T-helper 1 cell treated with Interleukin-12 subunit alpha and Interleukin-12 subunit beta and Interleukin-4 antibody, amounts not matched to agents 30 ng/mL and 1 ng/mL, for 36 hours (primary cell): ENCODE measurements at regions not wholly inside any gene's neighbourhood (a gene's known extent, or its start where the extent isn't known, plus 50 kb on each side); places are given as distances from the start of the nearest gene placed in this dataset.
"Not testable (repeated sequence)": the region's sequence is repeated elsewhere in the genome, so short reads cannot be mapped to it uniquely, and the experiment has no call there.

Experiments
- intact Hi-C: fragments of 100-400 bp; cut with micrococcal nuclease; formaldehyde crosslinking; loops from one replicate; pipeline ENCODE4 v1.15.1; 2024

DNA sequence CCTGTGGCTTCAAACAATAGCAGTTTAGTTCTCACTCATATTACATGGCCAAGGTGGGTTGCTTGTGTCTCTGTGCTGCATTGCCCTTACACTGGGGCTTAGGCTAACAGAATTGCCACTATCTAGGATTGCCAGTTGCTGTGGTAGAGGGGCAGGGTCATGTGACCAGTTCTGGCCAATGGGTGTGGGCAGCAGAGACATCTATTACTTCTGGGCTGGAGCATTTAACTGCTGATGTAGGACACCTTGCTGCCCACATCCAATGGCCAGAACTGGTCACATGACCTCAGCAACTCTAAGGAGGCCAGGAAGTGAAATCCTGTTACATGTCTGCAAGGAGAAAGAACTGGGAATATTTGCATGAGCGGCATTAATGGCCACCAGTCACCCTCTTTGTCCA is 199.3 kb downstream of the C9orf152 start:
- intact Hi-C loops, result no loop called here

DNA sequence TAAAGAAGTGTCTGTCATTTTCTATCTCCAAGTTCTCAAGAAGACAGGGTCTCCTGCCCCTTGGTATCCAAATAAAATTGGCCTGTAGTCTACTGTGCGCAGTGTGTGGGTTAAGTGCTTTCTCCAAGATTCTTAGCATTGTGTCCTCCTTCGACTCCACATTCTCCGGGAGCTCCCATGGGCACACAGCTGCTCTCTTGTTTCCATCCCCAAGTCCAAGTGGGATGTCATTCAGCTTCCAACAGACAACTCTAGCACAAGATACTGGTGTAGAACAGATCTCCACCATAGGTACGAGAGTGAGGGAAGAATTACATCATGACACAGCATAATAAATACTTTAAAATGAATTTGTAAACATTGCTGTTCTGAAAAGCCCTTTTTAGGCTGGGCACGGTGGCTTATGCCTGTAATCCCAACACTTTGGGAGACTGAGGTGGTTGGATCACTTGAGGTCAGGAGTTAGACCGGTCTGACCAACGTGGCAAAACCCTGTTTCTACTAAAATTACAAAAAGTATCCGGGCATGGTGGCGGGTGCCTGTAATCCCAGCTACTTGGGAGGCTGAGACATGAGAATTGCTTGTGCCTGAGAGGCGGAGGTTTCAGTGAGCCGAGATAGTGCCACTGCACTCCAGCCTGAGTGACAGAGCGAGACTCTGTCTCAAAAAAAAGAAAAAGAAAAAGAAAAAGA is 196.2 kb downstream of the C9orf152 start:
- intact Hi-C loops, result no loop called here

DNA sequence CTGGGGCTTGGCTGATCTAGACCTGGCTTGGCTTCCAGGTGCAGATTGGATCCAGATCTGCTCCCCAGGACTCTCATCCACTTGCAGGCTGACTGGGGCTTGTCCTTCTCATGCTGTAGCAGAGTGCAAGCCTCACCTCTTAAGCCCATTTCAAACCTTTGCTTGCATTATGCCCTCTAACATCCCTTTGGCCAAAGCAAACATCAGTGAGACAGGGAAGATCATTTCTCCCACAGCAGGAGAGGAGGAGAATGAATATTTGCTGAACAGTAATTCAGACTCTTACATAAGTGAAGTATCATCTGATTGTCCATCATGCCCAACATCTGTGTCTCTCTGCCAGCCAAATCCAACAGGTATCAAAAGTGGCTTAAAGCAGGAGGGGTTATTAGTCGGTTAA is 194.9 kb downstream of the C9orf152 start:
- intact Hi-C loops, result no loop called here

DNA sequence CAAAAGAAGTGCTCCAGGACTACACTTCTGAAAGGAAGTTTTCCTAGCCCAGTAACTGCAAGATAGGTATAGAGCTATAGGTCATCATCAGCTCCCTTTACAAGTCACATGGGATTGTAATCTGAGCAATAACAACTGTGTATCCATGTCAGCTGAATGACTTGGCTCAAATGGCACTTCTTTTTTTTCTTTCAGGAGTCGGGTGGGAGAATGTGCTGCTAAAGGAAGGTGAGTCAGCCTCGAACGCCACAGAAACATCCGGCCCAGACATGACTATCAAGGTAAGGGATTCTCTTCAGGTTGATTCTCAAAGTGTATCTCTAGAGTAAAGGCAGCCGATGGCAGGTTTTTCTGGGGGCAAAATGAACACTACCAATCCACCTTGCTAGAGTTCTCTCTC is 192.2 kb downstream of the C9orf152 start:
- intact Hi-C loops, result no loop called here

DNA sequence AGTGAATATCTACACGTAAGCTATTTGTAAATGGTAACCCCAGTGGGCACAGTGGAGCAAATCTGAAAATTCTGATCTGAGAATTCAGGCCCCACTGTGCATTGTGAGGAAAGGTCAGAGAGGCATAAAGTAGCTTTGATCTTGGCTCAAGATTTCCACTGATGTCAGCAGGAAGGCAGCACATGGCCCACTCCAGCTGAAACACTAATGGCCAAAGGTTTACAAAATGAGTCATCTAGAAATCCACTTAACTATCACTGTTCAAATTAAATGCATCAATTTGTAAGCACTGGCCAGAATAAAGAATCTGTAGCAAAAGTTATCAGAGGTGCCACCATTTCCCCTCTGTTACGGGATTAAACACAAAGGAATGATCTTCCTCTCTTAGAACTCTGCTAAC is 191.6 kb downstream of the C9orf152 start:
- intact Hi-C loops, result no loop called here

DNA sequence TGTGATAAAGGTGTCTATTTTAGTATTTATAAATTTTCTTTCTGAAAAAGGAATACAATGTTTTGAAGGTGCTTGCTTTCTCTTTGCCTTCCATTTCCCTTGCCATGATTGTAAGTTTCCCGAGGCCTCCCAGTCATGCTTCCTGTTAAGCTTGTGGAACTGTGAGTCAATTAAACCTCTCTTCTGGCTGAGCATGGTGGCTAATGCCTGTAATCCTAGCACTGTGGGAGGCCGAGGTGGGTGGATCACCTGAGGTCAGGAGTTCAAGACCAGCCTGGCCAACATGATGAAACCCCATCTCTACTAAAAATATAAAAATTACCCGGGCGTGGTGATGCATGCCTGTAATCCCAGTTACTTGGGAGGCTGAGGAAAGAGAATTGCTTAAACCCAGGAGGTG is 187.7 kb downstream of the C9orf152 start:
- intact Hi-C loops, result not testable (repeated sequence)

DNA sequence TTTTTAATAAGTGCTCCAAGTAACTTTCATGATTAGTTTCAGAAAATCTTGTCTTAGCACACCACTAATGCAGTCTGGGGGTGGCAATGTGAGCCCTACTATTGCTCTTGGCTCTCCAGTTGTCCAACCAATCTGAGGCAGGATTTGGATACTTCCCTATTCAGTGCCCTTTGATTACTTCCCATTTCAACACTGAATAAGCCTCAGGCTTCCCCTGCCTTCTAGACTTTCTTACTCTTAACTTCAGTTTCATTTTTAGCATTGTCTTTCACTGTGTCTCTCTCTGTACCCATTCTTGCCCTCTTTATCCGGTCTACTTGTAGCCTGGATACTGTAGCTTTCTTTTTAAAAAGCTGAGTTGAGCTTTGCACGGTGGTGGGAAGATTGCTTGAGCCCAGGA is 186.1 kb downstream of the C9orf152 start:
- intact Hi-C loops, result loop anchor here (1.0 kb wide), 1 partner anchor 8 kb away; no protein-coding TSS in a partner anchor

DNA sequence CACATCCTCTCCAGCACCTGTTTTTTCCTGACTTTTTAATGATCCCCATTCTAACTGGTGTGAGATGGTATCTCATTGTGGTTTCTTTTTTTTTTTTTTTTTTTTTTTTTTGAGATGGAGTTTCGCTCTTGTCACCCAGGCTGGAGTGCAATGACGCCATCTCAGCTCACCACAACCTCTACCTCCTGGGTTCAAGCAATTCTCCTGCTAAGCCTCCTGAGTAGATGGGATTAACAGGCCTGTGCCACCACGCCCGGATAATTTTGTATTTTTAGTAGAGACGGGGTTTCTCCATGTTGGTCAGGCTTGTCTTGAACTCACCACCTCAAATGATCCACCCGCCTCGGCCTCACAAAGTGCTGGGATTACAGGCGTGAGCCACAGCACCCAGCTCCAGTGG is 184.7 kb downstream of the C9orf152 start:
- intact Hi-C loops, result not testable (repeated sequence)

DNA sequence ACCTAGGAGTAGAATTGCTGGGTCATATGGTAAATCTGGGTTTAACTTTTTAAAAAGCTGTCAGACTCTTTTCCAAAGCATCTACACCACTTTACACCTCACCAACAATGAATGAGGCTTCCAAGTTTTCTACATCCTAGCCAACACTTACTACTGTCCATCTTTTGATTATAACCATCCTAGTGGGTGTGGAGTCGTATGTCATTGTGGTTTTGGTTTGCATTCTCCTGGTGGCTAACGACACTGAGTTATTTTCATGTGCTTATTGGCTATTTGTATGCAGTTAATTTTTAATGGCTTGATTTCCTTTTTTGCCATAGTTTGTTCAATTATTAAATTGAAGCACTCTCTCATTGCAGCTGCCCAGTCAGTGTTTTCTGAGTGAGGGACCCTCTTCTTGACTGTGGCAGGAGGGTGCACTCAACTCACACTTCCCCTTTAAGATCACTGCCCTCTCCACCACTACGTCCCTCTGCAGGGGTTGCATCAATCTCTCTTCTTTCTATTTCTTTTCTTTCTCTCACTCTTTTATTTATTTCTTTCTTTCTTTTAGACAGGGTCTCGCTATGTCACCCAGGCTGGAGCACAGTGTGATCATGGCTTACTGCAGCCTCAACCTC is 182.3 kb downstream of the C9orf152 start:
- intact Hi-C loops, result no loop called here

DNA sequence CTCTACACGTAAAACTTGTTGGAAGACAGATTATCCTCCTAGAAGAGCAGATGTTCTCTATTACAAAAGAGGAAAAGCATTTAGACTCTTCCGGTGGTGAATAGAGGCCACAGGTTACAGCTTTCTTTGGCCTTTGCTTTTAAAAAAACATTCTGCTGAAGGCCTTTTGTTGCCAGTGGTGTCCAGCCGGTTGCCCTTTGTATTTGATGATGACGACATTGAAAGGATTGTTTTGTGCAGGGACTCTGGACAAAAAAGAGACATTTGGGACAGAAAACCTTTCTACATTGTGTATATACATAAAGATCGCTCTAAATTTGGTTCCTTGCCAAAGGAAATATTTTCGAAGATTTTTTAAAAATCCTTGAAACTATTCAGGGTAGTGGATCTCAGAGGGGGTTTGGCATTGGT is 180.3 kb downstream of the C9orf152 start:
- intact Hi-C loops, result no loop called here

DNA sequence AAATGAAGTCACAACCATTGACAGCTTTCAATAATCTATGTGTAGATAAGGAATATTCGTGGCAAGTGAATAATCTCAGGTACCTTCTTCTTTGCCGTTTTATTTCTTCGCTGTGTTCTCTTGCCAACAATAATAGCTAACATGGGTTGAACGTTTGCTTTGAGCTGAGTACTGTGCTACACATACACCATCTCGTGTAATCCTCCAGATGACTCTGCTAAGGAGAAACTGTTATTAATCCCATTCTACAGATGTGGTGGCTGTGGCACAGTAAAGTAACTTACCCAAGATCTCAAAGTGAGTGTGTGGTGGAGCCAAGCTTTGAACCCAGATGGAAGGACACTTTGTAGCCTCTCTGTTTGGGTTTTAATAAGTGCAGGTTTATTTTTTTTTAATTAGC is 179.7 kb downstream of the C9orf152 start:
- intact Hi-C loops, result no loop called here

DNA sequence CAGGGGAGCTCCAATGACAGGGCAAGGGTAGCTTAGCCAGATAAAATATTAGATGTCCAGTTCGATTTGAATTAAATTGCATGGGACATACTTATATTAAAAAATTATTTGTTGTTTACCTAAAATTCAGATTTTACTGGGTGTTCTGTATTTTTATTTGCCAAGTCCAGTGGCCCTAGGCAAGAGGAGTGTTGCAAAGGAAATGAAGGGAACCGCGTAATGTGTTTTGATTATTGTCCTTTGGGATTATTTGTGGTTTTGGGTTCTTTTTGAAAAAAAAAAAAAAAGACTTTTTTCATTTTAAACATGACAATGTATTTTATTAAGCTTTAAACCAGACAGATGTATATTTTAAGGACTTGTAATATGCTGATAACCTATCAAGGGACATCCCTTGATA is 179.3 kb downstream of the C9orf152 start:
- intact Hi-C loops, result no loop called here

DNA sequence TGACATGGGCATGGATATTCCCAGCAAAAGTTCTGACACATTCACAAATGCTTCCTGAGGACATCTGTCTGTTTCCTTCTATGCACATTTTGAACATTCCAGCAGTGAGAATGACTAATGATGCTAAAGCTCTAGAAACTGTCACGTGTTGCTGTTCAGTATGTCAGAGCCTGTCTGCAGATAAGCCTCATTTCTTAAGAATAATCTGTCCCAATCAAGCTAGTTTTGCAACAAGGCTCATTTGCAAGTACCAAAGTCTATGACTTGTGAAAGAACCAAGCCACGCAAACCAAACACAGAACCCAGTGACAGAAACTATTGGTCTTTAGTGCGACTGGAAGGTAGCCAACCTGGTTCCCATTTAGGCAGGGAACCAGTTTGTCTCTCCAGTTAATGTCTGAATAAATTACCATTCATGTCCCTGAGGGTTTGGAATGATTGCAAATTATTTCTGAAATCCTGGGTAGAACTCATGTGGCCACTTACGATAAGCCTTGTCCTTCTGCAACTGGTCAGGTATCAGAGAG is 178.5 kb downstream of the C9orf152 start:
- intact Hi-C loops, result no loop called here

DNA sequence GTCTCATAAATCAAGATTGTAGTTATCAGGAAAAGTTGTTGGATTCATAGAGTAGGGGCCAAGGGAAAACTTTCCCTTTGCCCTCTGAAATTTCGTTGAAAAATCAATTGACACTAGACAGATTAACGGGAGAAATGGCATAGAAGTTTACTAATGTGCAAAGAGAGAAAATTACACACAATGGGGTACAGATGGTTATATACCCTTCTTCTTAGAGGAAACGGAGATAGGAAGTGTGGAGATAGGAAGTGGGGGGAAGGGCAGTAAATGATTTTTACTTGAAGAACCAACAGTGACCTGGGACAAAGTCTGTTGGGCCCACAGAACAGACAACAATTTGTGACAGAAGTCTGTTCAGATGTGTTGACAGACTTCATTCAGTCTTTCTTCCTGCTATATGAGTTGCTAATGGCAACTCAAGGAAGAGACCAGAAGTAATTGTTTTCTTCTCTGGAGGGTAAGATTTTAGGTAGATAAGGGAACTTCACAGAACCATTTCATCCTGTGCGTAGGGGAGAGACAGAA is 177.9 kb downstream of the C9orf152 start:
- intact Hi-C loops, result loop anchor here (1.0 kb wide), 1 partner anchor 8 kb away; no protein-coding TSS in a partner anchor

DNA sequence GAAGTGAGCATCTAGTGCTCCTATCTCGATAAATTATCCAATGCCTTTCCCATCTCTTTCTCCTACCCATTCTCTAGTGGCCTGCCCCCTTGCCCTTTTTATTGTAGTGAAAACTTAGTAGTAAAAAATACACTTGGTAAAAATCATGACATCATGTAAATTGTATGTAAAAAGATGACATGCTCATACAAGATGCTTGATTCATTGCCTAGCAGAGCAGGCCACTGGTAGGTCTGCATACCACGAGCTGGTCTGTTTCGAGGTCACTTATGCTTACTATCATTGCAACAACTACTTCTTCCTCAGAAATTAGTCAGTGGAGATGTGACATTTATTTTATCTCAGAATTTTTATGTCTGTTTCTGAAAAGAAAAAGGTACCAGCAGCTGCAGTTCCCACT is 177.3 kb downstream of the C9orf152 start:
- intact Hi-C loops, result loop anchor here (1.0 kb wide), 1 partner anchor 8 kb away; no protein-coding TSS in a partner anchor

DNA sequence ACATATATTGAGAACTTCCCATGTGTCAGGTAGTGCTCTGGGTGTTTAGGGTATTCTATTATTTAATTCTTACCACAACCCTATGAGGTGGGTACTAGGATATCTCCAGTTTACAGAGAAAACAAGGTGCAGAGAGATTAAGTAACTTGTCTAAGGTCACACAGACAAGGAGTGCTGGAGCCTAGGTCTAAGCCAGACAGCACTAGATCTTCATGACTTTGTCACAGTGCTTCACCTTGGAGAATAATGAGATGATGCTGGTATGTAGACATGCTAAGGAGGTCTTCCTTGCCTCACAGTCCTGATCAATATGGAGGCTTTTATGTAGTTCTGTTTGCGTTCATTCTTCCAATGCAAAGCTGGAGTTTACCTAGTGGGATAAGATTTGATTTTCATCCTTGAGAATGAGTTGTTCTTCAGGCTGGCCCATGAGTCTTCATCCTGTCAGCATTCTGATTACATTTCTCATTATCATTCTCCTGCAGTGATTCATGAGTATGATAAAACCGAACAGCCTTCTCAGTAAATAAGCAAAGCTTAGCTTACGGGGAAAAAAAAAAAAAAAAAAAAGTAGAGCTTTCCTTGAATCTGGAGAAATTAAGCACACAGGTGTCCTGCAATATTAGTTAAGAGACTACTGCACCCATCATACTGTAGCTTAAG is 176.3 kb downstream of the C9orf152 start:
- intact Hi-C loops, result no loop called here

DNA sequence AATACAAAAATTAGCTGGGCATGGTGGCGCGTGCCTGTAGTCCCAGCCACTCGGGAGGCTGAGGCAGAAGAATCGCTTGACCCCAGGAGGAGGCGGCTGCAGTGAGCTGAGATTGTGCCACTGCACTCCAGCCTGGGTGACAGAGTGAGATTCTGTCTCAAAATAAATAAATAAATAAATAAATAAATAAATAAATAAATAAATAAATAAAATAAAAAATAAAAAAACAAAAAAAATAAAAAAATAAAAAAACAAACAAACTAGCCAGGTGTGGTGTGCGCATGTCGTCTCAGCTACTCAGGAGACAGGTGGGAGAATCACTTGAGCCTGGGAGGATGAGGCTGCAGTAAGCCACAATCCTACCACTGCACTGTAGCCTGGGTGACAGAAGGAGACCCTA is 175.4 kb downstream of the C9orf152 start:
- intact Hi-C loops, result not testable (repeated sequence)

DNA sequence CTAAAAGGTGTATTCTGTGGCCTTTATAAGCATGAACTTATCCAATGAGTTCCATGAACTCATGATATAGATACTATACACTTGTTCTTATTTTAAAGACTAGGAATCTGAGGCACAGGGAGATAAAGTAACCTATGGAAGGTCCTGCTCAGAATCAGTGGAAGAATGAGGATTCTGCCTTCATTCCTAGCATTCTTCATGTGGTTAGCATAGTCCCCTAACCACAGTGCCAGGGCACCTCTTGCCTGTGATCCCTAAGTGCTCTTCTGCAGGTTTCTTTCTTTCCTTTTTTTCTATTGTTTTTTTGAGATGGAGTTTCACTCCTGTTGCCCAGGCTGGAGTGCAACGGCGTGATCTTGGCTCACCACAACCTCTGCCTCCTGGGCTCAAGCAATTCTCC is 174.1 kb downstream of the C9orf152 start:
- intact Hi-C loops, result no loop called here

DNA sequence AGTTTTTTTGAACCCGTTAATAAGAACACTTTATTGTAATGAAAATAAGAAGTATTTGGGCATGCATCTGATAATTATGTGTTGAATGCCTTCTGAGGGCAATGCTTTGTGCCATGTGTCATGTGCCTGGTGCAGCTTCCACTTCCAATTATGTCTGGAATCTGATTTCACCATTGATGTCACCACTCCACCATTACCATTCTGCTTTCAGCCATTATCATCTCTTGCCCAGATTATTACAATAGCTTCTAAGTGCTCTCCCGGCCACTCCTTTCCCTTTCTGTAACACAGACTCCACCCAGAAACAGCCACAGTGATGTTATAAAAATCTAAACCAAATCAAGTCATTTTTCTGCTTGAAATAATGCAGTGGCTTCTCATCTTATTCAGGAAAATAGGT is 171.7 kb downstream of the C9orf152 start:
- intact Hi-C loops, result no loop called here

DNA sequence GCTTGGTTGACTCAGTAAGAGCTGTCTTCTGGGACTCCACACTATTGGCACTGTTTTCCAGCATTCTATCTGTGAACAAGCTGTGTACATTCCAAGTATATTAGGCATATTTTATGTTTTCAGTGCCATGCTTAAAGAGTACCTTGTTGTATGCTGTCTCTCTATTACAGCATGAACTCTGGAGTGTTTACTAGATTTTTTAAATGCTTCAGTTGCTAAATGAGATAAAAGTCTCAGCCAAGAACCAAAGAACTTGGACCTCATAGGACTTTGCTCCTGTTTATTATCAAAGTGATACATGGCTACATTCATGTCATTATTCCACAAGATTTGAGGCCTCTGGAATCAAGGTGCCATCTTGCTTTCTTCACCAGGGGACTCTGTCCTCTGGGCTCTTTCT is 167.2 kb downstream of the C9orf152 start:
- intact Hi-C loops, result loop anchor here (10.0 kb wide), 1 partner anchor 626 kb away; no protein-coding TSS in a partner anchor

DNA sequence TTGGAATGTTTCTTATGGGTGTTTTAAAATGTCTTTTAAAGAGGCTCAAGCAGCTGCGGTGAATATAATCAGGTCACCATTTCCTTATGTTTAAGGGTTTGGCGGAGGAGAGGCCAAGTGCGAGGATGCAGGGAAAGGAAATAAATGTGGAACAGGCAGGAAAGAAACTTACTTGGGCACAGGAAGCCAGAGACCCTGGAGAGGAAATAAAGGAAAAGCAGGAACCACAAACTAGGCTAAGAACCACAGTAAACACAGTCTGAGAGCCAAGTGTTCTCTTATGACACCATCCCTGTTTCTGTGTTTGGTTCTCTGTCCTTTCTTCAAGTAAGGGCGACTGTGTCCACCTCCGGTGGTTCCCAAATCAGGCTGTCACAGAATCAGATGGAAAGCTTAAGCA is 166.5 kb downstream of the C9orf152 start:
- intact Hi-C loops, result loop anchor here (10.0 kb wide), 1 partner anchor 627 kb away; no protein-coding TSS in a partner anchor
